HepG2 (cell line): ENCODE measurements at regions not wholly inside any gene's neighbourhood (a gene's known extent, or its start where the extent isn't known, plus 50 kb on each side); places are given as distances from the start of the nearest gene placed in this dataset.

ENCODE experiments used
- ATAC-seq: fragments of 200-7000 bp; cut with Tn5 transposase; 3 replicates; pipeline ENCODE4 v1.9.1; 2020; ENCODE audit warnings: mild to moderate bottlenecking, moderate library complexity
- BruUV-seq: library from RNA; stranded (reverse); fragments of 400-500 nt; replicated peaks from 2 replicates; lab custom pipeline; 2021; lab: Mats Ljungman, UMichigan
- CTCF ChIA-PET: fragments of 300-600 bp; formaldehyde crosslinking; extraction: SDS; loops from one replicate; lab custom pipeline; 2021; ENCODE audit warnings: low total read pairs, inconsistent platforms, low intra/inter-chr PET ratio; lab: Yijun Ruan, JAX
- POLR2A ChIA-PET: fragments of 350-600 bp; sonication (Branson Sonifier 250); formaldehyde crosslinking; loops from one replicate; lab custom pipeline; 2020; ENCODE audit warnings: antibody characterized with exemption, inconsistent platforms; lab: Yijun Ruan, JAX
- DNase-seq: peaks from one replicate; pipeline ENCODE4 v3.0.0-alpha.2; 2015; ENCODE audit warnings: low spot score
- FAIRE-seq: peaks from 3 replicates; lab custom pipeline; 2011; peaks lifted over from hg19 to GRCh38; lab: Jason Lieb, UNC
- H2AFZ ChIP-seq: one replicate; pipeline ENCODE4 v1.6.1; 2011; ENCODE audit warnings: low read length, inconsistent platforms
- H3K27ac ChIP-seq: fragments of 300-600 bp; 3 replicates; pipeline ENCODE4 v1.8.0; 2011; ENCODE audit warnings: mixed run types, mild to moderate bottlenecking, mixed read lengths, low read length, inconsistent platforms; ENCODE audit not compliant: insufficient read depth; ENCODE audit errors: extremely low read length
- H3K27me3 ChIP-seq, 2 experiments: fragments of 200-600 bp in 1 of 2; 2 replicates in 1 of 2; 3 replicates in 1 of 2; pipeline versions ENCODE4 v1.6.0 to v1.8.0; 2011; ENCODE audit warnings: low read length in 2 of 2, mild to moderate bottlenecking in 2 of 2, moderate library complexity in 2 of 2, inconsistent platforms in 1 of 2; ENCODE audit not compliant: insufficient read depth in 2 of 2, control insufficient read depth in 1 of 2
- H3K36me3 ChIP-seq, 2 experiments: fragments of 200-600 bp in 1 of 2; replicated peaks in 1 of 2; 2 replicates in 1 of 2; 3 replicates in 1 of 2; pipeline versions ENCODE4 v1.5.1 to v1.8.0; 2011; ENCODE audit warnings: low read length in 2 of 2, inconsistent platforms in 1 of 2; ENCODE audit not compliant: insufficient read depth in 2 of 2, control insufficient read depth in 1 of 2
- H3K4me1 ChIP-seq: 2 replicates; pipeline ENCODE4 v1.5.1; 2012; ENCODE audit warnings: low read length, inconsistent platforms; ENCODE audit not compliant: insufficient read depth
- H3K4me2 ChIP-seq: 2 replicates; pipeline ENCODE4 v1.6.0; 2011; ENCODE audit warnings: low read depth, low read length, inconsistent platforms
- H3K4me3 ChIP-seq, 3 experiments: fragments of 200-600 bp in 1 of 3; sonication (generic), shearing (Covaris generic) in 1 of 3; replicated peaks in 1 of 3; 2 replicates each; pipeline ENCODE4 v1.5.1; 2011 to 2016; ENCODE audit warnings: low read length in 3 of 3, inconsistent platforms in 2 of 3, low read depth in 2 of 3, mild to moderate bottlenecking in 2 of 3, control low read depth in 1 of 3, mixed read lengths in 1 of 3; ENCODE audit not compliant: insufficient read depth in 1 of 3
- H3K79me2 ChIP-seq: one replicate; pipeline ENCODE4 v1.6.1; 2011; ENCODE audit warnings: low read length, inconsistent platforms; ENCODE audit not compliant: insufficient read depth
- H3K9ac ChIP-seq: 2 replicates; pipeline ENCODE4 v1.6.0; 2011; ENCODE audit warnings: mild to moderate bottlenecking, low read depth, low read length, inconsistent platforms; ENCODE audit not compliant: insufficient read depth
- H3K9me3 ChIP-seq: 2 replicates; pipeline ENCODE4 v1.5.1; 2012; ENCODE audit warnings: mild to moderate bottlenecking, low read length
- H4K20me1 ChIP-seq: 2 replicates; pipeline ENCODE4 v1.6.0; 2011; ENCODE audit warnings: inconsistent platforms, mild to moderate bottlenecking, low read length, moderate library complexity; ENCODE audit not compliant: insufficient read depth
- CEBPG ChIP-seq: IDR thresholded peaks from 2 replicates; pipeline ENCODE4 v1.6.1; 2016
- KDM5A ChIP-seq: fragments of 200-600 bp; sonication (generic); IDR thresholded peaks from 2 replicates; pipeline ENCODE4 v1.7.0; 2018; ENCODE audit warnings: antibody characterized with exemption, mild to moderate bottlenecking, low read length, borderline replicate concordance
- KLF9 ChIP-seq: IDR thresholded peaks from 2 replicates; pipeline ENCODE4 v1.6.1; 2016; ENCODE audit warnings: low read depth
- MAFF ChIP-seq: IDR thresholded peaks from 2 replicates; pipeline ENCODE4 v1.6.1; 2011; ENCODE audit warnings: low read depth, low read length, improper control_type of control experiment
- MAFK ChIP-seq, 2 experiments: IDR thresholded peaks in 1 of 2; conservative IDR thresholded peaks in 1 of 2; 2 replicates each; pipeline ENCODE4 v1.6.1; 2011; ENCODE audit warnings: improper control_type of control experiment in 2 of 2, low read length in 2 of 2
- SETDB1 ChIP-seq: sonication (generic); formaldehyde crosslinking; IDR thresholded peaks from 2 replicates; pipeline ENCODE4 v1.5.1; 2020; ENCODE audit warnings: missing genetic modification reagents, mild to moderate bottlenecking, borderline replicate concordance
- ZNF280D ChIP-seq: sonication (generic); formaldehyde crosslinking; IDR thresholded peaks from 2 replicates; pipeline ENCODE4 v1.5.1; 2020; ENCODE audit warnings: mild to moderate bottlenecking, missing genetic modification reagents
- ZNF660 ChIP-seq: sonication (generic); formaldehyde crosslinking; IDR thresholded peaks from 2 replicates; pipeline ENCODE4 v1.5.1; 2020; ENCODE audit warnings: mild to moderate bottlenecking, low read depth, missing genetic modification reagents, borderline replicate concordance
- WGBS: methylation state at CpG from one replicate; pipeline ENCODE4 v1.1.6; 2017; ENCODE audit warnings: low lambda C conversion rate; 5-methylcytosine and 5-hydroxymethylcytosine counted together
- in situ Hi-C: cut with HindIII; loops from 2 replicates; pipeline ENCODE4 v1.10.0; 2017; ENCODE audit warnings: low pct_unique_long_range_greater_than_20kb; ENCODE audit not compliant: extremely low pct_ligation_motif_present
- intact Hi-C: fragments of 100-400 bp; cut with micrococcal nuclease; formaldehyde crosslinking; loops from one replicate; pipeline ENCODE4 v1.10.0; 2022; ENCODE audit not compliant: unreplicated experiment

DNA sequence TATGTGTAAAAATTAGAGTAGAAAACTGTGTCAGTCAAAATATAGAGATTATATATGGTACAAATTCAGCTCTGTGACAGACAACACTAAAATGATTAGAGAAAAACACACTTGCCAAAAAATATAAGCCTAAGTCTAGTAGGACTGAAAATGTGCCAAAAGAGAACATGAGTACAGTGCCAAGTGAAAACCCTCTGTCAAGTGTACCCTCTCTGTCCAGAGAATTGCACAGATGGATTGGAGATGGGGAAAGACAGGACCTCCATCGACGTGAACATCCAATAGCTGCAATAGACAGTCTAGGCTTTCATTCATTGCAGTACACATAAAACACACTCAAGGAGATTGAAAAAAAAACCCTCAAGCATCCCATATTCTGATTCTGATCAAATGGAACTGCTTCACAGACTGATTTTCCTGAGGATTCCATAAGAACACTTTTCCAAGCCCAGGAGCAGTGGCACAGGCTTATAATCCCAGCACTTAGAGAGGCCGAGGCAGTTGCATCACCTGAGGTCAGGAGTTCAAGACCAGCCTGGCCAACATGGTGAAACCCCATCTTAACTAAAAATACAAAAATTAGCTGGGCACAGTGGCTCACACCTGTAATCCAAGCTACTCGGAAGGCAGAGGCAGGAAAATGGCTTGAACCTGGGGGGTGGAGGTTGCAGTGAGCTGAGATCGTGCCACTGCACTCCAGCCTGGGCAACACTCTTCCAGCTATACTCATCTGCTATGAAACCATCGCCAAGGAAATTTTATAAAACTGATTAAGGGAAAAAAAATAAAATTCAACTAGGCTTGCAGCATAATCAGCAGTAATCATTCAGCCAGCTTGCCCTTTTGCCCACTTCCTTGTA lies 110.0 kb upstream of the TRIM24 start:
- Histone ChIP-seq H3K9me3 (peaks cover 12% of the 10 kb centered on the region), H4K20me1 (no peaks in the 10 kb centered on the region), H3K4me3 (no peak overlapping the region), H3K4me2 (no peak overlapping the region), H2AFZ (no peak overlapping the region), H3K79me2 (no peaks in the 10 kb centered on the region), H3K36me3 (no peaks in the 10 kb centered on the region), H3K9ac (no peak overlapping the region), H3K4me1 (peaks cover 29% of the 10 kb centered on the region), H3K27me3 (no peaks in the 10 kb centered on the region), H3K27ac (no peak overlapping the region)
- 98% methylated on average over 6 of the region's 6 CpGs for WGBS
- ChIA-PET CTCF (no interaction called here), POLR2A (no interaction called here)
- FAIRE-seq (no peak), DNase-seq (no peak), ATAC-seq (no peak)
- intact Hi-C loops (no loop called here), in situ Hi-C loops (no loop called here)
- no TSS peak for BruUV-seq
- TF ChIP-seq CEBPG (CRISPR knock-in tag) (0 out of 2 replicates have a peak, but pooled peaks have one; percentile 10), KLF9 (CRISPR knock-in tag) (no peak)

DNA sequence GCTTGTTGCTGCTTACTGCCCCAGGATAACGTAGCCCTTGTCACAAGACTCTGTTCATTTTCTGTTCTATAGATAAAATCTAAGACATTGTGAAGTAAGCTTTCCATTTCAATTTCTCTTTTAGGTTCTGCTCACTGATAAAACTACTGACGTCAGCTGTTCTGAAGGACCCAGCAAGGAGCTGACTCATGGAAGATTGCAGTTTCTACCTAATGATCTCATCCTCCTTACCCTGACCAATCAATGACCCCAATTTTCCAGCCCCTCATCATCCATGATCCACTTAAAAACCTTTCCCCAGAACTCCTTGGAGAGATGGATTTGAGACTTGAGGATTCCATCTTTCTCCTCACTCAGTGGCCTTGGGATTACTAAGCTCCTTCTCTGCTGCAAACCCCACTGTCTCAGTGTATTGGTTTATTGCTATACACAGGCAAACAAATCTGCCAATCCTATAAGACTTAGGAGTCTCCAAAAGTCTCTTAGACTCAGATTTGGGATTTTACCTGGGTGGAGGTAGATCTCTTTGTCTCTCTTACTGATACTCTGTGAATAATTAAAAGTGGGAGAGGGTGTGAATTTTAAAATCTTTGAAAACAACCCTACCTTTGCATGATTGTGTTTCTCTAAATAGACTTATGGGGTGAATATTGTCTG lies 109.2 kb upstream of the TRIM24 start:
- Histone ChIP-seq H3K9me3 (peaks cover 12% of the 10 kb centered on the region), H3K9ac (no peak overlapping the region), H2AFZ (no peak overlapping the region), H4K20me1 (no peaks in the 10 kb centered on the region), H3K27me3 (no peaks in the 10 kb centered on the region), H3K27ac (no peak overlapping the region), H3K79me2 (no peaks in the 10 kb centered on the region), H3K4me1 (peaks cover 29% of the 10 kb centered on the region), H3K36me3 (no peaks in the 10 kb centered on the region), H3K4me3 (no peak overlapping the region), H3K4me2 (no peak overlapping the region)
- POLR2A ChIA-PET = no interaction called here
- TF ChIP-seq SETDB1 (CRISPR knock-in tag) = 0 out of 2 replicates have a peak, but pooled peaks have one; percentile 30
- peak in 1 of 2 experiments; percentile 44; a peak in 2 of 4 replicates for TF ChIP-seq MAFK (conservative IDR thresholded peaks at IDR 0.05 in 1 of 2, IDR thresholded peaks at IDR 0.05 in 1 of 2; ENCODE audit: low read length in 2 of 2)
- TF ChIP-seq ZNF660 (CRISPR knock-in tag) = no peak
- TF ChIP-seq KDM5A = peak; percentile 27; the same call in 1 of the 2 replicates
- 0 out of 2 replicates have a peak, but pooled peaks have one; percentile 21 for TF ChIP-seq MAFF
- TF ChIP-seq ZNF280D = peak; percentile 81
- intact Hi-C loops = no loop called here
- no peak for DNase-seq
- in situ Hi-C loops = no loop called here
- CTCF ChIA-PET = no interaction called here
- WGBS = 91% methylated on average over 2 of the region's 2 CpGs
- no peak for FAIRE-seq
- ATAC-seq = no peak
- BruUV-seq = no TSS peak
